H1 (cell line): ENCODE measurements at regions not wholly inside any gene's neighbourhood (a gene's known extent, or its start where the extent isn't known, plus 50 kb on each side); places are given as distances from the start of the nearest gene placed in this dataset.

Experiments
- EZH2 ChIP-seq: fragments of 200-600 bp; sonication (generic); IDR thresholded peaks from 2 replicates; pipeline ENCODE4 v1.7.1; 2012; ENCODE audit warnings: low read depth, mild to moderate bottlenecking, moderate library complexity, low read length, inconsistent platforms; ENCODE audit not compliant: severe bottlenecking
- POLR2A ChIP-seq, 2 experiments: IDR thresholded peaks; 1 replicate in 1 of 2; 2 replicates in 1 of 2; pipeline ENCODE4 v1.6.1; 2011; ENCODE audit warnings: low read depth in 2 of 2, low read length in 2 of 2, mild to moderate bottlenecking in 2 of 2; ENCODE audit errors: control extremely low read depth in 1 of 2
- RAD21 ChIP-seq, 2 experiments: IDR thresholded peaks in 1 of 2; conservative IDR thresholded peaks in 1 of 2; 2 replicates each; pipeline ENCODE4 v1.6.1; 2011; ENCODE audit warnings: low read depth in 2 of 2, low read length in 2 of 2, improper control_type of control experiment in 1 of 2, inconsistent platforms in 1 of 2, mild to moderate bottlenecking in 1 of 2, moderate library complexity in 1 of 2
- SIX5 ChIP-seq: IDR thresholded peaks from 2 replicates; pipeline ENCODE4 v1.6.1; 2011; ENCODE audit warnings: mild to moderate bottlenecking, low read depth, low read length
- TAF1 ChIP-seq: IDR thresholded peaks from 2 replicates; pipeline ENCODE4 v1.6.1; 2011; ENCODE audit warnings: mild to moderate bottlenecking, low read depth, low read length
- TF ChIP-seq, protein P1 (sequence below), 3 experiments: IDR thresholded peaks; 1 replicate in 2 of 3; 2 replicates in 1 of 3; pipeline versions ENCODE4 v1.5.1 to v1.6.1; 2011; ENCODE audit warnings: low read length in 3 of 3, mild to moderate bottlenecking in 3 of 3, inconsistent platforms in 2 of 3, low read depth in 1 of 3, moderate library complexity in 1 of 3; ENCODE audit not compliant: insufficient read depth in 1 of 3; ENCODE audit errors: control extremely low read depth in 1 of 3
- TF ChIP-seq, protein P2 (sequence below): IDR thresholded peaks from 2 replicates; pipeline ENCODE4 v1.6.1; 2011; ENCODE audit warnings: low read depth, mild to moderate bottlenecking, low read length; ENCODE audit not compliant: insufficient read depth

DNA sequence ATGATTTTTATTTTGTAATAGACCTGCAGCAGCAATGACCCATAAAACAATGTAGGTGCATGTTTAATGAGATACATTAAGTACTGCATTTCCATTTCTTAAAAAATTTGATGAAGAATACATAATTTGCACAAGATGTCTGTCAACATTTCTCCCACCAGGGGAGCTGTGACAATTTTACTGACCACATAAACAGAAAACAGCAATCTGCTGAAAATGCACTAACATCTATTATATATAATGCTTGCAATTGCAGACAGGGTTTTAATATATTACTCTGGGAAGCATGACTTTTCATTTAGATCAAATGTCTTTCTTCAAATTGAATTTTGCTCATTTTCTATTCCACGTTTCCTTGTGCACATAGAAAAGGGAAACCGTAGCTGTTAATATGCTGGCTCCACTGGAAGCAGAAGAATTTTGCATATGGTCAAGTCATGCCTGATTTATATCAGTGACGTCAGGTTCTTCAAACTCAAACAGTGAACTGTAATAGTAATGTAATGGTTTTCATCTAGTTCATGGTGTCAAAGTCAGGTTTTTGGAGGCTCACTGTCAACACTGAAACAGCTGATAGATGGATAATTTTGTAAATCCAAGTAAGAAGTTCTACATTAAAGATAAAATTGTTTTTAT lies 79.8 kb upstream of the IGF1R start:
- TF ChIP-seq POLR2A (IDR thresholded peaks at IDR 0.05; ENCODE audit: control extremely low read depth in 1 of 2, low read depth in 2 of 2, low read length in 2 of 2) (no peak), EZH2 (no peak), RAD21 (IDR thresholded peaks at IDR 0.05 in 1 of 2, conservative IDR thresholded peaks at IDR 0.05 in 1 of 2; ENCODE audit: low read depth in 2 of 2, low read length in 2 of 2) (no peak), SIX5 (no peak), TAF1 (no peak)
- TF ChIP-seq, protein P1, sequence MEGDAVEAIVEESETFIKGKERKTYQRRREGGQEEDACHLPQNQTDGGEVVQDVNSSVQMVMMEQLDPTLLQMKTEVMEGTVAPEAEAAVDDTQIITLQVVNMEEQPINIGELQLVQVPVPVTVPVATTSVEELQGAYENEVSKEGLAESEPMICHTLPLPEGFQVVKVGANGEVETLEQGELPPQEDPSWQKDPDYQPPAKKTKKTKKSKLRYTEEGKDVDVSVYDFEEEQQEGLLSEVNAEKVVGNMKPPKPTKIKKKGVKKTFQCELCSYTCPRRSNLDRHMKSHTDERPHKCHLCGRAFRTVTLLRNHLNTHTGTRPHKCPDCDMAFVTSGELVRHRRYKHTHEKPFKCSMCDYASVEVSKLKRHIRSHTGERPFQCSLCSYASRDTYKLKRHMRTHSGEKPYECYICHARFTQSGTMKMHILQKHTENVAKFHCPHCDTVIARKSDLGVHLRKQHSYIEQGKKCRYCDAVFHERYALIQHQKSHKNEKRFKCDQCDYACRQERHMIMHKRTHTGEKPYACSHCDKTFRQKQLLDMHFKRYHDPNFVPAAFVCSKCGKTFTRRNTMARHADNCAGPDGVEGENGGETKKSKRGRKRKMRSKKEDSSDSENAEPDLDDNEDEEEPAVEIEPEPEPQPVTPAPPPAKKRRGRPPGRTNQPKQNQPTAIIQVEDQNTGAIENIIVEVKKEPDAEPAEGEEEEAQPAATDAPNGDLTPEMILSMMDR (IDR thresholded peaks at IDR 0.05; ENCODE audit: control extremely low read depth in 1 of 3, insufficient read depth in 1 of 3, low read depth in 1 of 3, low read length in 3 of 3) = peak in 1 of 3 experiments; percentile 17; a peak in 1 of 4 replicates
- TF ChIP-seq, protein P2, sequence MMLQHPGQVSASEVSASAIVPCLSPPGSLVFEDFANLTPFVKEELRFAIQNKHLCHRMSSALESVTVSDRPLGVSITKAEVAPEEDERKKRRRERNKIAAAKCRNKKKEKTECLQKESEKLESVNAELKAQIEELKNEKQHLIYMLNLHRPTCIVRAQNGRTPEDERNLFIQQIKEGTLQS = no peak
